GM12878 (cell line): ENCODE measurements at regions not wholly inside any gene's neighbourhood (a gene's known extent, or its start where the extent isn't known, plus 50 kb on each side); places are given as distances from the start of the nearest gene placed in this dataset.

Experiments used
- ATAC-seq: fragments of 200-7000 bp; cut with Tn5 transposase; 3 replicates; pipeline ENCODE4 v1.9.1; 2020; ENCODE audit warnings: mild to moderate bottlenecking, moderate library complexity
- BruUV-seq: library from RNA; stranded (reverse); fragments of 400-500 nt; replicated peaks from 2 replicates; lab custom pipeline; 2021; lab: Mats Ljungman, UMichigan
- CTCF ChIA-PET: fragments of 300-600 bp; sonication (Branson Sonifier 250); formaldehyde crosslinking; extraction: SDS; loops from one replicate; lab custom pipeline; 2021; ENCODE audit warnings: inconsistent platforms; lab: Yijun Ruan, JAX
- POLR2A ChIA-PET: fragments of 350-600 bp; formaldehyde crosslinking; extraction: SDS; loops from one replicate; lab custom pipeline; 2021; ENCODE audit warnings: inconsistent platforms; lab: Charles Lee
- RAD21 ChIA-PET: fragments of 300-600 bp; sonication (Branson Sonifier 250); formaldehyde crosslinking; loops from one replicate; lab custom pipeline; 2023; ENCODE audit warnings: antibody characterized with exemption; ENCODE audit not compliant: unreplicated experiment; lab: Charles Lee
- SMC1A ChIA-PET: fragments of 300-600 bp; sonication (Branson Sonifier 250); formaldehyde crosslinking; loops from one replicate; lab custom pipeline; 2023; ENCODE audit not compliant: unreplicated experiment, uncharacterized antibody; lab: Charles Lee
- DNase-seq: peaks from one replicate; pipeline ENCODE4 v3.0.0-alpha.2; 2011; ENCODE audit warnings: low read depth, low spot score
- FAIRE-seq: peaks from 3 replicates; lab custom pipeline; 2011; peaks lifted over from hg19 to GRCh38; lab: Jason Lieb, UNC
- H2AFZ ChIP-seq: 2 replicates; pipeline ENCODE4 v1.6.0; 2011; ENCODE audit warnings: low read depth, low read length, control low read depth; ENCODE audit not compliant: control insufficient read depth
- H3K27ac ChIP-seq: 2 replicates; pipeline ENCODE4 v1.5.1; 2011; ENCODE audit warnings: control low read depth; ENCODE audit not compliant: control insufficient read depth, insufficient read depth
- H3K27me3 ChIP-seq, 2 experiments: replicated peaks in 1 of 2; 2 replicates each; pipeline versions ENCODE4 v1.6.0 to v1.6.1; 2011; ENCODE audit warnings: low read length in 1 of 2; ENCODE audit not compliant: control insufficient read depth in 2 of 2, insufficient read depth in 2 of 2
- H3K36me3 ChIP-seq, 2 experiments: 2 replicates each; pipeline ENCODE4 v1.5.1; 2011; ENCODE audit warnings: low read length in 1 of 2; ENCODE audit not compliant: control insufficient read depth in 2 of 2, insufficient read depth in 2 of 2
- H3K4me1 ChIP-seq: 2 replicates; pipeline ENCODE4 v1.6.1; 2011; ENCODE audit warnings: mild to moderate bottlenecking, low read length, moderate library complexity, mixed read lengths; ENCODE audit not compliant: control insufficient read depth, insufficient read depth
- H3K4me2 ChIP-seq: 2 replicates; pipeline ENCODE4 v1.6.0; 2011; ENCODE audit warnings: control low read depth; ENCODE audit not compliant: control insufficient read depth, insufficient read depth
- H3K4me3 ChIP-seq: fragments of 200-600 bp; sonication (generic); 2 replicates; pipeline ENCODE4 v1.5.1; 2016
- H3K79me2 ChIP-seq: 2 replicates; pipeline ENCODE4 v1.6.0; 2011; ENCODE audit warnings: low read length; ENCODE audit not compliant: control insufficient read depth, insufficient read depth
- H3K9ac ChIP-seq: 2 replicates; pipeline ENCODE4 v1.8.0; 2011; ENCODE audit warnings: low read length, control low read depth, mixed read lengths; ENCODE audit not compliant: control insufficient read depth, insufficient read depth
- H3K9me3 ChIP-seq: replicated peaks from 3 replicates; pipeline ENCODE4 v1.5.1; 2011; ENCODE audit warnings: mild to moderate bottlenecking, low read length; ENCODE audit not compliant: control insufficient read depth, insufficient read depth
- H4K20me1 ChIP-seq: 2 replicates; pipeline ENCODE4 v1.6.0; 2011; ENCODE audit not compliant: control insufficient read depth, insufficient read depth
- BRCA1 ChIP-seq: IDR thresholded peaks from 2 replicates; pipeline ENCODE4 v1.6.1; 2011; ENCODE audit warnings: low read depth, low read length, improper control_type of control experiment
- EP300 ChIP-seq, 2 experiments: fragments of 150-350 bp in 1 of 2; IDR thresholded peaks; 2 replicates each; pipeline ENCODE4 v1.6.1; 2011 to 2012; ENCODE audit warnings: low read depth in 2 of 2, low read length in 2 of 2, borderline replicate concordance in 1 of 2, improper control_type of control experiment in 1 of 2, inconsistent platforms in 1 of 2; ENCODE audit not compliant: control insufficient read depth in 1 of 2
- IKZF1 ChIP-seq: fragments of 450-650 bp; conservative IDR thresholded peaks from 2 replicates; pipeline ENCODE4 v1.6.1; 2017; ENCODE audit warnings: antibody characterized with exemption, mild to moderate bottlenecking
- IKZF2 ChIP-seq, 2 experiments: fragments of 450-650 bp; IDR thresholded peaks; 2 replicates each; pipeline ENCODE4 v1.6.1; 2017; ENCODE audit warnings: mild to moderate bottlenecking in 2 of 2, moderate library complexity in 2 of 2
- PAX5 ChIP-seq: IDR thresholded peaks from 2 replicates; pipeline ENCODE4 v1.6.1; 2011; ENCODE audit warnings: low read depth, low read length, borderline replicate concordance
- PAX8 ChIP-seq: fragments of 450-650 bp; IDR thresholded peaks from 2 replicates; pipeline ENCODE4 v1.6.1; 2017; ENCODE audit warnings: mild to moderate bottlenecking, moderate library complexity
- TCF3 ChIP-seq: IDR thresholded peaks from 2 replicates; pipeline ENCODE4 v1.6.1; 2012; ENCODE audit warnings: low read depth, mild to moderate bottlenecking, low read length, borderline replicate concordance; ENCODE audit not compliant: insufficient read depth
- ZNF24 ChIP-seq: fragments of 450-650 bp; IDR thresholded peaks from 2 replicates; pipeline ENCODE4 v1.6.1; 2017; ENCODE audit warnings: antibody characterized with exemption, mild to moderate bottlenecking
- ZZZ3 ChIP-seq: IDR thresholded peaks from 2 replicates; pipeline ENCODE4 v1.6.1; 2011; ENCODE audit warnings: low read depth; ENCODE audit not compliant: control insufficient read depth, insufficient read length
- WGBS: methylation state at CpG from one replicate; pipeline ENCODE4 v1.1.6; 2016; ENCODE audit warnings: low lambda C conversion rate; ENCODE audit not compliant: insufficient replicate concordance, insufficient coverage; ENCODE audit errors: missing lambda C conversion rate; 5-methylcytosine and 5-hydroxymethylcytosine counted together
- in situ Hi-C: fragments of 300-500 bp; cut with MboI; formaldehyde crosslinking; loops from 9 replicates; pipeline ENCODE4 v1.14.3; 2018; ENCODE audit warnings: mixed read lengths
- intact Hi-C: fragments of 100-400 bp; cut with micrococcal nuclease; formaldehyde crosslinking; loops from one replicate; pipeline ENCODE4 v1.14.2; 2022; ENCODE audit not compliant: unreplicated experiment
- TF ChIP-seq, protein P1 (sequence below): fragments of 450-650 bp; formaldehyde crosslinking; IDR thresholded peaks from 2 replicates; pipeline ENCODE4 v1.4.0; 2020; ENCODE audit warnings: mild to moderate bottlenecking, moderate library complexity
- TF ChIP-seq, protein P2 (sequence below): fragments of 450-650 bp; IDR thresholded peaks from 2 replicates; pipeline ENCODE4 v1.6.1; 2016; ENCODE audit warnings: mild to moderate bottlenecking
- TF ChIP-seq, protein P3 (sequence below): fragments of 450-650 bp; formaldehyde crosslinking; IDR thresholded peaks from 2 replicates; pipeline ENCODE4 v1.5.0; 2022; ENCODE audit warnings: mild to moderate bottlenecking, missing genetic modification characterization

- 72% methylated on average over 11 of the region's 11 CpGs for WGBS
- Histone ChIP-seq H3K27me3 (no peaks in the 10 kb centered on the region), H3K9me3 (no peaks in the 10 kb centered on the region; the same call in 1 of the 3 replicates), H3K36me3 (no peaks in the 10 kb centered on the region), H3K9ac (no peak overlapping the region), H3K79me2 (no peaks in the 10 kb centered on the region), H3K4me3 (no peak overlapping the region), H3K27ac (no peak overlapping the region), H3K4me1 (no peaks in the 10 kb centered on the region), H3K4me2 (no peak overlapping the region), H4K20me1 (no peaks in the 10 kb centered on the region), H2AFZ (no peak overlapping the region)
- no peak for FAIRE-seq
- POLR2A ChIA-PET = no interaction called here
- intact Hi-C loops = no loop called here
- ATAC-seq = no peak
- TF ChIP-seq, protein P1, sequence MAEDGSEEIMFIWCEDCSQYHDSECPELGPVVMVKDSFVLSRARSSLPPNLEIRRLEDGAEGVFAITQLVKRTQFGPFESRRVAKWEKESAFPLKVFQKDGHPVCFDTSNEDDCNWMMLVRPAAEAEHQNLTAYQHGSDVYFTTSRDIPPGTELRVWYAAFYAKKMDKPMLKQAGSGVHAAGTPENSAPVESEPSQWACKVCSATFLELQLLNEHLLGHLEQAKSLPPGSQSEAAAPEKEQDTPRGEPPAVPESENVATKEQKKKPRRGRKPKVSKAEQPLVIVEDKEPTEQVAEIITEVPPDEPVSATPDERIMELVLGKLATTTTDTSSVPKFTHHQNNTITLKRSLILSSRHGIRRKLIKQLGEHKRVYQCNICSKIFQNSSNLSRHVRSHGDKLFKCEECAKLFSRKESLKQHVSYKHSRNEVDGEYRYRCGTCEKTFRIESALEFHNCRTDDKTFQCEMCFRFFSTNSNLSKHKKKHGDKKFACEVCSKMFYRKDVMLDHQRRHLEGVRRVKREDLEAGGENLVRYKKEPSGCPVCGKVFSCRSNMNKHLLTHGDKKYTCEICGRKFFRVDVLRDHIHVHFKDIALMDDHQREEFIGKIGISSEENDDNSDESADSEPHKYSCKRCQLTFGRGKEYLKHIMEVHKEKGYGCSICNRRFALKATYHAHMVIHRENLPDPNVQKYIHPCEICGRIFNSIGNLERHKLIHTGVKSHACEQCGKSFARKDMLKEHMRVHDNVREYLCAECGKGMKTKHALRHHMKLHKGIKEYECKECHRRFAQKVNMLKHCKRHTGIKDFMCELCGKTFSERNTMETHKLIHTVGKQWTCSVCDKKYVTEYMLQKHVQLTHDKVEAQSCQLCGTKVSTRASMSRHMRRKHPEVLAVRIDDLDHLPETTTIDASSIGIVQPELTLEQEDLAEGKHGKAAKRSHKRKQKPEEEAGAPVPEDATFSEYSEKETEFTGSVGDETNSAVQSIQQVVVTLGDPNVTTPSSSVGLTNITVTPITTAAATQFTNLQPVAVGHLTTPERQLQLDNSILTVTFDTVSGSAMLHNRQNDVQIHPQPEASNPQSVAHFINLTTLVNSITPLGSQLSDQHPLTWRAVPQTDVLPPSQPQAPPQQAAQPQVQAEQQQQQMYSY (CRISPR knock-in tag) = no peak
- no peak for TF ChIP-seq TCF3
- TF ChIP-seq IKZF2 (IDR thresholded peaks at IDR 0.05) = no peak
- TF ChIP-seq PAX8 = no peak
- TF ChIP-seq IKZF1 = no peak
- TF ChIP-seq, protein P2, sequence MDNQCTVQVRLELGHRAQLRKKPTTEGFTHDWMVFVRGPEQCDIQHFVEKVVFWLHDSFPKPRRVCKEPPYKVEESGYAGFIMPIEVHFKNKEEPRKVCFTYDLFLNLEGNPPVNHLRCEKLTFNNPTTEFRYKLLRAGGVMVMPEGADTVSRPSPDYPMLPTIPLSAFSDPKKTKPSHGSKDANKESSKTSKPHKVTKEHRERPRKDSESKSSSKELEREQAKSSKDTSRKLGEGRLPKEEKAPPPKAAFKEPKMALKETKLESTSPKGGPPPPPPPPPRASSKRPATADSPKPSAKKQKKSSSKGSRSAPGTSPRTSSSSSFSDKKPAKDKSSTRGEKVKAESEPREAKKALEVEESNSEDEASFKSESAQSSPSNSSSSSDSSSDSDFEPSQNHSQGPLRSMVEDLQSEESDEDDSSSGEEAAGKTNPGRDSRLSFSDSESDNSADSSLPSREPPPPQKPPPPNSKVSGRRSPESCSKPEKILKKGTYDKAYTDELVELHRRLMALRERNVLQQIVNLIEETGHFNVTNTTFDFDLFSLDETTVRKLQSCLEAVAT = no peak
- no peak for TF ChIP-seq BRCA1
- no peak for TF ChIP-seq EP300 (IDR thresholded peaks at IDR 0.05; ENCODE audit: borderline replicate concordance in 1 of 2, control insufficient read depth in 1 of 2, low read depth in 2 of 2, low read length in 2 of 2)
- no peak for TF ChIP-seq PAX5
- TF ChIP-seq ZZZ3 = no peak
- TF ChIP-seq, protein P3, sequence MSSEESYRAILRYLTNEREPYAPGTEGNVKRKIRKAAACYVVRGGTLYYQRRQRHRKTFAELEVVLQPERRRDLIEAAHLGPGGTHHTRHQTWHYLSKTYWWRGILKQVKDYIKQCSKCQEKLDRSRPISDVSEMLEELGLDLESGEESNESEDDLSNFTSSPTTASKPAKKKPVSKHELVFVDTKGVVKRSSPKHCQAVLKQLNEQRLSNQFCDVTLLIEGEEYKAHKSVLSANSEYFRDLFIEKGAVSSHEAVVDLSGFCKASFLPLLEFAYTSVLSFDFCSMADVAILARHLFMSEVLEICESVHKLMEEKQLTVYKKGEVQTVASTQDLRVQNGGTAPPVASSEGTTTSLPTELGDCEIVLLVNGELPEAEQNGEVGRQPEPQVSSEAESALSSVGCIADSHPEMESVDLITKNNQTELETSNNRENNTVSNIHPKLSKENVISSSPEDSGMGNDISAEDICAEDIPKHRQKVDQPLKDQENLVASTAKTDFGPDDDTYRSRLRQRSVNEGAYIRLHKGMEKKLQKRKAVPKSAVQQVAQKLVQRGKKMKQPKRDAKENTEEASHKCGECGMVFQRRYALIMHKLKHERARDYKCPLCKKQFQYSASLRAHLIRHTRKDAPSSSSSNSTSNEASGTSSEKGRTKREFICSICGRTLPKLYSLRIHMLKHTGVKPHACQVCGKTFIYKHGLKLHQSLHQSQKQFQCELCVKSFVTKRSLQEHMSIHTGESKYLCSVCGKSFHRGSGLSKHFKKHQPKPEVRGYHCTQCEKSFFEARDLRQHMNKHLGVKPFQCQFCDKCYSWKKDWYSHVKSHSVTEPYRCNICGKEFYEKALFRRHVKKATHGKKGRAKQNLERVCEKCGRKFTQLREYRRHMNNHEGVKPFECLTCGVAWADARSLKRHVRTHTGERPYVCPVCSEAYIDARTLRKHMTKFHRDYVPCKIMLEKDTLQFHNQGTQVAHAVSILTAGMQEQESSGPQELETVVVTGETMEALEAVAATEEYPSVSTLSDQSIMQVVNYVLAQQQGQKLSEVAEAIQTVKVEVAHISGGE (CRISPR knock-in tag) = no peak
- no peak for TF ChIP-seq ZNF24
- SMC1A ChIA-PET = interaction anchor here (1.4 kb wide), 1 partner anchor 12 kb away, joined by 3 read pairs; no protein-coding TSS in a partner anchor
- CTCF ChIA-PET = no interaction called here
- RAD21 ChIA-PET = interaction anchor here (0.8 kb wide), 1 partner anchor 16 kb away, joined by 3 read pairs; no protein-coding TSS in a partner anchor
- in situ Hi-C loops = no loop called here
- DNase-seq = no peak
- no TSS peak for BruUV-seq
Observed at GRCh38 chr2:8133363-8133762, 548.5 kb upstream of the ID2 start.
